Calu3 (cell line): ENCODE measurements at regions not wholly inside any gene's neighbourhood (a gene's known extent, or its start where the extent isn't known, plus 50 kb on each side); places are given as distances from the start of the nearest gene placed in this dataset.

Experiments
- BruUV-seq: library from RNA; stranded (reverse); fragments of 400-500 nt; replicated peaks from 2 replicates; lab custom pipeline; 2021; lab: Mats Ljungman, UMichigan
- CTCF ChIA-PET: fragments of 300-600 bp; sonication (Branson Sonifier 250); formaldehyde crosslinking; loops from one replicate; lab custom pipeline; 2022; ENCODE audit warnings: antibody characterized with exemption; lab: Charles Lee
- DNase-seq: peaks from one replicate; pipeline ENCODE4 v3.0.0; 2022
- H3K27ac Mint-ChIP-seq: one replicate; pipeline ENCODE4 v1.8.0; 2022; ENCODE audit warnings: mixed read lengths; ENCODE audit not compliant: unreplicated experiment
- H3K27me3 Mint-ChIP-seq: one replicate; pipeline ENCODE4 v1.8.0; 2022; ENCODE audit warnings: mixed read lengths; ENCODE audit not compliant: unreplicated experiment
- H3K36me3 Mint-ChIP-seq: one replicate; pipeline ENCODE4 v1.8.0; 2022; ENCODE audit warnings: mild to moderate bottlenecking, moderate library complexity, mixed read lengths; ENCODE audit not compliant: insufficient read depth, unreplicated experiment
- H3K4me1 Mint-ChIP-seq: one replicate; pipeline ENCODE4 v1.8.0; 2022; ENCODE audit warnings: mild to moderate bottlenecking, low read depth, mixed read lengths; ENCODE audit not compliant: unreplicated experiment
- H3K4me3 Mint-ChIP-seq: one replicate; pipeline ENCODE4 v1.8.0; 2022; ENCODE audit warnings: mild to moderate bottlenecking, low read depth, moderate library complexity, mixed read lengths; ENCODE audit not compliant: unreplicated experiment
- H3K9me3 Mint-ChIP-seq: one replicate; pipeline ENCODE4 v1.8.0; 2022; ENCODE audit warnings: low read depth, mixed read lengths; ENCODE audit not compliant: unreplicated experiment
- CTCF ChIP-seq: fragments of 200-600 bp; IDR thresholded peaks from one replicate; pipeline ENCODE4 v1.8.0; 2022; ENCODE audit warnings: antibody characterized with exemption; ENCODE audit not compliant: unreplicated experiment
- intact Hi-C: fragments of 100-400 bp; cut with micrococcal nuclease; formaldehyde crosslinking; loops from one replicate; pipeline ENCODE4 v1.10.0; 2022; ENCODE audit not compliant: unreplicated experiment

GRCh38 chr6:167537816-167538215, 212.9 kb downstream of the TTLL2 start:
- H3K27me3 Mint-ChIP-seq, result peaks cover 17% of the 10 kb centered on the region
- no peaks in the 10 kb centered on the region for H3K4me1 Mint-ChIP-seq
- no peaks in the 10 kb centered on the region for H3K36me3 Mint-ChIP-seq
- TF ChIP-seq CTCF, result no peak
- DNase-seq, result no peak
- no peak overlapping the region for H3K4me3 Mint-ChIP-seq
- H3K9me3 Mint-ChIP-seq, result peaks cover 2% of the 10 kb centered on the region
- H3K27ac Mint-ChIP-seq, result no peak overlapping the region
- BruUV-seq, result no TSS peak
- intact Hi-C loops, result no loop called here
- CTCF ChIA-PET, result interaction anchor here (0.5 to 1.0 kb wide), 2 partner anchors 13 to 967 kb away, joined by 3 read pairs; no protein-coding TSS in a partner anchor

- Mint-ChIP-seq H3K9me3 (peaks cover 2% of the 10 kb centered on the region), H3K4me1 (no peaks in the 10 kb centered on the region), H3K4me3 (no peak overlapping the region), H3K27me3 (peaks cover 8% of the 10 kb centered on the region), H3K27ac (no peak overlapping the region), H3K36me3 (no peaks in the 10 kb centered on the region)
- CTCF ChIA-PET, result interaction anchor here (0.6 kb wide), 1 partner anchor 16 kb away, joined by 3 read pairs; no protein-coding TSS in a partner anchor
- no peak for TF ChIP-seq CTCF
- intact Hi-C loops, result no loop called here
- no TSS peak for BruUV-seq
- no peak for DNase-seq
Measured at GRCh38 chr6:167538746-167539145, 213.9 kb downstream of the TTLL2 start.

GRCh38 chr6:167540796-167541195, 215.9 kb downstream of the TTLL2 start:
- no peaks in the 10 kb centered on the region for H3K9me3 Mint-ChIP-seq
- no peak overlapping the region for H3K27ac Mint-ChIP-seq
- CTCF ChIA-PET, result no interaction called here
- no peak for TF ChIP-seq CTCF
- no peak for DNase-seq
- BruUV-seq, result no TSS peak
- intact Hi-C loops, result no loop called here
- H3K4me3 Mint-ChIP-seq, result no peak overlapping the region
- no peaks in the 10 kb centered on the region for H3K4me1 Mint-ChIP-seq
- H3K27me3 Mint-ChIP-seq, result no peaks in the 10 kb centered on the region
- no peaks in the 10 kb centered on the region for H3K36me3 Mint-ChIP-seq

- no peaks in the 10 kb centered on the region for H3K9me3 Mint-ChIP-seq
- DNase-seq, result no peak
- H3K36me3 Mint-ChIP-seq, result no peaks in the 10 kb centered on the region
- no peaks in the 10 kb centered on the region for H3K27me3 Mint-ChIP-seq
- H3K4me3 Mint-ChIP-seq, result no peak overlapping the region
- no TSS peak for BruUV-seq
- intact Hi-C loops, result no loop called here
- no peaks in the 10 kb centered on the region for H3K4me1 Mint-ChIP-seq
- CTCF ChIA-PET, result no interaction called here
- TF ChIP-seq CTCF, result no peak
- no peak overlapping the region for H3K27ac Mint-ChIP-seq
Measured at GRCh38 chr6:167541544-167541943, 216.7 kb downstream of the TTLL2 start.
